ENCODE measurements at regions not wholly inside any gene's neighbourhood (a gene's known extent, or its start where the extent isn't known, plus 50 kb on each side); places are given as distances from the start of the nearest gene placed in this dataset.

- Histone ChIP-seq H3T11ph (ENCODE audit: low read length) (no peak overlapping the region), H4K5ac (ENCODE audit: insufficient read length, low read depth, low read length) (no peak overlapping the region), H3K14ac (ENCODE audit: insufficient read depth, low read length) (no peak overlapping the region), H3K79me1 (ENCODE audit: insufficient read depth, low read depth, low read length, poor library complexity, severe bottlenecking) (no peaks in the 10 kb centered on the region), H3K23me2 (ENCODE audit: insufficient read length, low read depth, low read length, poor library complexity, severe bottlenecking) (no peaks in the 10 kb centered on the region), H3K4ac (ENCODE audit: low read depth, low read length) (no peak overlapping the region), H2AK5ac (ENCODE audit: insufficient read length, low read length) (no peak overlapping the region), H2BK20ac (ENCODE audit: low read depth, low read length, poor library complexity, severe bottlenecking) (no peak overlapping the region), H2BK15ac (ENCODE audit: low read depth, low read length) (no peak overlapping the region), H3K23ac (ENCODE audit: insufficient read length, low read depth, low read length) (no peak overlapping the region), H3K56ac (ENCODE audit: insufficient read length, low read depth, low read length) (no peak overlapping the region), H3K9ac (ENCODE audit: extremely low read depth, insufficient read length, low read length) (no peak overlapping the region), H3K18ac (ENCODE audit: insufficient read length, low read depth, low read length) (no peak overlapping the region), H3K9me3 (ENCODE audit: control insufficient read depth, low read depth, low read length) (no peaks in the 10 kb centered on the region), H4K91ac (ENCODE audit: insufficient read length, low read depth, low read length) (no peak overlapping the region), H4K20me1 (ENCODE audit: control insufficient read depth, insufficient read depth, insufficient read length) (no peaks in the 10 kb centered on the region), H3K4me1 (ENCODE audit: insufficient read depth, low read length) (no peaks in the 10 kb centered on the region), H3K27me3 (ENCODE audit: insufficient read depth, low read length) (no peaks in the 10 kb centered on the region), H2BK120ac (ENCODE audit: low read depth, low read length, poor library complexity, severe bottlenecking) (no peak overlapping the region), H3K79me2 (ENCODE audit: insufficient read depth, low read length) (no peaks in the 10 kb centered on the region), H2BK12ac (ENCODE audit: insufficient read length, low read depth, low read length) (no peak overlapping the region), H2AFZ (ENCODE audit: low read length) (no peak overlapping the region), H4K8ac (replicated peaks; ENCODE audit: insufficient read length, low read depth, low read length) (no peak overlapping the region), H3K4me2 (ENCODE audit: insufficient read depth, insufficient read length, low read length) (no peak overlapping the region), H2BK5ac (ENCODE audit: insufficient read length, low read length) (no peak overlapping the region), H3K27ac (ENCODE audit: insufficient read length, low read depth, low read length) (no peak overlapping the region)
- no peak overlapping the region for H3K27ac Mint-ChIP-seq
- H3K36me3 Mint-ChIP-seq (ENCODE audit: insufficient read depth in 1 of 3, low read depth in 3 of 3), result peaks cover 6 to 12% (median 7%) of the 10 kb centered on the region in 3 experiments; a peak in 4 of 7 replicates
- peaks cover 5% of the 10 kb centered on the region in 2 experiments; a peak in 2 of 4 replicates for H3K4me1 Mint-ChIP-seq
- peaks cover 20% of the 10 kb centered on the region for H3K27me3 Mint-ChIP-seq (ENCODE audit: low read depth)
- H3K4me3 Mint-ChIP-seq, result no peak overlapping the region
- WGBS (ENCODE audit: extremely low coverage, insufficient read length, low lambda C conversion rate), result no CpG with 5 or more reads among the region's 12 CpGs
- DNase-seq, result no peak
- peaks cover 17% of the 10 kb centered on the region in 2 experiments for H3K9me3 Mint-ChIP-seq
- no peak for TF ChIP-seq CTCF (conservative IDR thresholded peaks at IDR 0.05)
These were observed 246.1 kb downstream of the TEX29 start for GRCh38 chr13:111566567-111566966.
